A673 (cell line): ENCODE measurements at regions not wholly inside any gene's neighbourhood (a gene's known extent, or its start where the extent isn't known, plus 50 kb on each side); places are given as distances from the start of the nearest gene placed in this dataset.

ENCODE experiments used
- BruUV-seq: library from RNA; stranded (reverse); fragments of 400-500 nt; replicated peaks from 2 replicates; lab custom pipeline; 2021; lab: Mats Ljungman, UMichigan
- CTCF ChIA-PET: fragments of 300-600 bp; sonication (Branson Sonifier 250); formaldehyde crosslinking; loops from one replicate; lab custom pipeline; 2022; ENCODE audit warnings: antibody characterized with exemption; lab: Charles Lee
- POLR2A ChIA-PET: fragments of 300-600 bp; sonication (Branson Sonifier 250); formaldehyde crosslinking; loops from one replicate; lab custom pipeline; 2022; ENCODE audit warnings: antibody characterized with exemption; ENCODE audit not compliant: low non-redundant PET; lab: Charles Lee
- DNase-seq: peaks from one replicate; pipeline ENCODE4 v3.0.0-alpha.2; 2015; ENCODE audit warnings: low spot score
- H3K27ac ChIP-seq: fragments of 200-600 bp; sonication (generic); 2 replicates; pipeline ENCODE4 v1.5.1; 2016; ENCODE audit warnings: mixed run types, low read depth, mild to moderate bottlenecking, mixed read lengths, antibody characterized with exemption, low read length; ENCODE audit not compliant: poor library complexity, severe bottlenecking
- H3K27me3 ChIP-seq: fragments of 200-600 bp; sonication (generic); replicated peaks from 2 replicates; pipeline ENCODE4 v1.6.1; 2017; ENCODE audit warnings: mixed run types, low read depth, mild to moderate bottlenecking, mixed read lengths, antibody characterized with exemption, low read length; ENCODE audit not compliant: insufficient read depth, poor library complexity
- H3K36me3 ChIP-seq: fragments of 200-600 bp; sonication (generic); 2 replicates; pipeline ENCODE4 v1.6.1; 2016; ENCODE audit warnings: mixed run types, mild to moderate bottlenecking, mixed read lengths, antibody characterized with exemption, low read length; ENCODE audit not compliant: insufficient read depth, poor library complexity, severe bottlenecking
- H3K4me1 ChIP-seq: fragments of 200-600 bp; sonication (generic); 2 replicates; pipeline ENCODE4 v1.6.1; 2017; ENCODE audit warnings: mixed run types, mild to moderate bottlenecking, mixed read lengths, antibody characterized with exemption, low read length; ENCODE audit not compliant: insufficient read depth, poor library complexity, severe bottlenecking
- H3K4me3 ChIP-seq: fragments of 200-600 bp; sonication (generic); 2 replicates; pipeline ENCODE4 v1.5.1; 2016; ENCODE audit warnings: low read depth, mixed run types, mild to moderate bottlenecking, mixed read lengths, low read length; ENCODE audit not compliant: poor library complexity, severe bottlenecking
- H3K9me3 ChIP-seq: fragments of 200-600 bp; sonication (generic); 2 replicates; pipeline ENCODE4 v1.6.1; 2016; ENCODE audit warnings: mixed run types, low read depth, mild to moderate bottlenecking, mixed read lengths, antibody characterized with exemption, low read length; ENCODE audit not compliant: poor library complexity, severe bottlenecking
- CTCF ChIP-seq: fragments of 300-800, 200-600 bp; sonication (generic); conservative IDR thresholded peaks from 2 replicates; pipeline ENCODE4 v1.5.1; 2017; ENCODE audit warnings: low read depth, mild to moderate bottlenecking, antibody characterized with exemption, low read length, moderate library complexity, mixed read lengths
- EZH2 ChIP-seq: fragments of 200-600 bp; sonication (generic); IDR thresholded peaks from 2 replicates; pipeline ENCODE4 v1.6.1; 2017; ENCODE audit warnings: borderline replicate concordance, low read depth, mild to moderate bottlenecking, mixed read lengths, antibody characterized with exemption, low read length; ENCODE audit not compliant: poor library complexity, severe bottlenecking
- intact Hi-C: fragments of 100-400 bp; cut with micrococcal nuclease; formaldehyde crosslinking; loops from one replicate; pipeline ENCODE4 v1.10.0; 2022; ENCODE audit not compliant: unreplicated experiment

- ChIA-PET CTCF (no interaction called here), POLR2A (no interaction called here)
- no TSS peak for BruUV-seq
- intact Hi-C loops = no loop called here
- Histone ChIP-seq H3K9me3 (no peaks in the 10 kb centered on the region), H3K36me3 (no peaks in the 10 kb centered on the region), H3K27me3 (no peaks in the 10 kb centered on the region), H3K27ac (no peak overlapping the region), H3K4me3 (no peak overlapping the region), H3K4me1 (peaks cover 26% of the 10 kb centered on the region)
- no peak for TF ChIP-seq EZH2
- peak; percentile 49 for DNase-seq
Measured at GRCh38 chr11:122261546-122261945, 145.5 kb upstream of the BLID start.

GRCh38 chr11:122259195-122259821 lies 143.3 kb upstream of the BLID start:
- Histone ChIP-seq H3K36me3 (no peaks in the 10 kb centered on the region), H3K27me3 (no peaks in the 10 kb centered on the region), H3K27ac (peak overlapping the region; percentile 20), H3K4me1 (peaks cover 34% of the 10 kb centered on the region), H3K9me3 (peaks cover 4% of the 10 kb centered on the region), H3K4me3 (no peak overlapping the region)
- intact Hi-C loops = no loop called here
- no peak for TF ChIP-seq CTCF
- no peak for TF ChIP-seq EZH2
- ChIA-PET POLR2A (no interaction called here), CTCF (no interaction called here)
- no TSS peak for BruUV-seq
- DNase-seq = no peak

GRCh38 chr11:122258446-122259194 lies 142.6 kb upstream of the BLID start:
- DNase-seq = peak; percentile 71
- BruUV-seq = no TSS peak
- no peak for TF ChIP-seq CTCF
- no peak for TF ChIP-seq EZH2
- ChIA-PET POLR2A (no interaction called here), CTCF (no interaction called here)
- Histone ChIP-seq H3K27me3 (no peaks in the 10 kb centered on the region), H3K4me3 (no peak overlapping the region), H3K9me3 (peaks cover 4% of the 10 kb centered on the region), H3K4me1 (peaks cover 41% of the 10 kb centered on the region), H3K27ac (peak overlapping the region; percentile 20), H3K36me3 (no peaks in the 10 kb centered on the region)
- intact Hi-C loops = no loop called here
